SK-N-DZ (cell line): ENCODE measurements at regions not wholly inside any gene's neighbourhood (a gene's known extent, or its start where the extent isn't known, plus 50 kb on each side); places are given as distances from the start of the nearest gene placed in this dataset.
"Not testable (repeated sequence)": the region's sequence is repeated elsewhere in the genome, so short reads cannot be mapped to it uniquely, and the experiment has no call there.

Experiments
- DNase-seq: peaks from one replicate; pipeline ENCODE4 v3.0.0-alpha.2; 2015; ENCODE audit warnings: low spot score

DNA sequence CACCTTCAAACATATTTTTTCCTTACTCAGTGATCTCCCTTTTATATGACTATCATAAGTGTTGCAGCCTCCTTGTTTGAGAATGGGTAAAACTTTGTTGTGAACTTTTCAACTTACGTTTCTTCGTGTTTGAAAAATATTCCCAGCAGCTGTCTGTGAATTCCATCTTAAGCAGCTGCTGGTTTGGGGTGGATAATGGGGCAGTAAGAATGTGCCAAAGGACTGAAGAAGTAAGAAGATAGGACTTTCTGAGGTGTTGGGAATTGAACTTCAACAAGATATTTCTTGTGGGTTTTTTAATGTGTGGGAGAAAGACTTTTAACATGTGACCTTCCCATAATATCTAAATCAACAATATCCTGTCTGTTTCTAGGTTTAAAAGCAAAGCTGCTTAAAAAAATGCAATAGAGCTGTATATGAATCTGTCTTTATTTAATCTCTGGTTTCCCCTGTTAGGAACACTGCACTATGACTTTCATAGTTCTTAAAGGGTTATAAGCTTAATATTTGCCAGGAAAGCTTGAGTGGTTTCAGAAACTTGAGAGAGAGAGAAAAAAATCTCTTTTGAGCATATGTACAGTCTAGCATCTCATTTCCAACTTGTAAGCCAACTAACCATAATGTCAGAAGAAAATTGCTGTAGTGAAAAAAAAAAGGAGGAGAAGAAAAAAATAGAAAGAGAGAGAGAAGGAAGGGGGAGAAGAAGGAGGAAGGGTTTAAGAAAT lies 1659.2 kb upstream of the FLRT2 start:
- DNase-seq = no peak

DNA sequence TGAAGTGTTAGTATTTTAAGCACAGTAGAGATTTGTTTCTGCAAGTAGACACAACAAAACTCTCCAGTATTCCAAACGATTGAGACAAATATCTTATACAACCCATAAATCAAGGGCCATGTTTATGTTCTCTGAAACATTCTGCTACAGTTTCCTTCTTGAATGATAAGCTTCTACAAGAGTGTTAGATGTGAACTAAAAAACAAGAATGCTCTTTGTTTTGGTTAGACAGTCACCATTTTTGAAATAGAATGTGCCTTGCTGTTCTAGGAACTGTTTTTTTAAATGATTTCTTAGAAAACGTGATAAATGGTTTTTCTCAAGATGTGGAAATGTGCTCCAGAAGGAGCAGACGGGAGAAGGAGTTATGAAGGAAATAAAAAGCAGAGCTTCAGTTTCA lies 1656.3 kb upstream of the FLRT2 start:
- DNase-seq = no peak

DNA sequence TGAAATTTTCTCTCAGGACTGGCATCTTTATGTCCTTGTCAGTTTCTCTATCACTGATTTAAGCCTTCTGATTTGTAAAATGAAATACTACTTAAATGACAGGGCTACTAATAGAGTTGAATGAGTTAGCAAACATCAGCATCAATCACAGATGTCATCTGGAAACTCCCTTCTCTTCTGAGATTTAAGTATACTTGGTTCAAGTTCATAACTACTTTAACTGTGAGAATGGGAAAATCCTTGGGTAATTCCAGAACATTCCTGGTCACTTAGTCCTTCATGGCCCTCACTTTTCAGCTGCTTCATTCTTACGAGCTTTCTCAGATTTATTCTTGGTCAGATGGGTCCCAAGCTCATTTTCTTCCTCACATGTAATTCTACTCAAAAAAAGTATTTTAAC lies 1655.3 kb upstream of the FLRT2 start:
- no peak for DNase-seq

DNA sequence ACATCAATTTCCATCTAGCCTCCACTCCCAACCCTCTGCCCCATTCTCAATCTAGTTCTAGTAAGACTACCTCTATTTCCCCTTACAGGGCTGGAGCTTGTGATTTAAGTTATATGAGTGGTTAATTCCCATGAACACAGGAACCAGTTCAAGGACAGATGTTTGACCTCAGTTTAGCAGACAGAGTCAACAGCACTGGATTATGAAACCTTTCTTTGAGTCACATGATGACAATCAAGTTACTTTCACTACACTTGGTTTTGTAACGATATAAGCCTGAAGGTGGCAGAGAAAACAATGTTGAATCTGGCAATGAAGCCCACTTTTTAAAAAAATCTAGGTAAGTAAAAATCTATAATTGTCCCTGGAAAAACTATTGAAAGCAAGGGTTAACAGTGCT lies 1646.2 kb upstream of the FLRT2 start:
- no peak for DNase-seq

DNA sequence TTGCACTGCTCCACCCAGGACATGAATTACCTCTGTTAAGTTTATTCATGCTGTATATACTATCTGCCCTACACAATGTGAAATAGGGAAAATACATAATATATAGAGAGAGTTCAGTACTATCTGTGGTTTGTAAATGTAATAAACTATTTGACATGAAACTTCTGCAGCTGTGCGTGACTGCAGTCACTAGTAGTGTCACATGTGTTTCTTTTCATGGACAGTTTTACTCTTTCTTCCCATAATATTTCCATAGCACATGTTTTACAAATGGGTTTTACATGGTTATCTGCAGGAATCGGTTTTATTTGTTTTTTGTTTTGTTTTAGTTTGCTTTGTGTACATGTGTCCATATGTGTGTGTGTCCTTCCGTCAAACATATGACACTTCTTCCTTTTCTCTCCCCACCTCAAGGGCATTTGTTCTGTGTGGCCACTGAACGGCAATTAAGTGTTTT lies 1644.1 kb upstream of the FLRT2 start:
- no peak for DNase-seq

DNA sequence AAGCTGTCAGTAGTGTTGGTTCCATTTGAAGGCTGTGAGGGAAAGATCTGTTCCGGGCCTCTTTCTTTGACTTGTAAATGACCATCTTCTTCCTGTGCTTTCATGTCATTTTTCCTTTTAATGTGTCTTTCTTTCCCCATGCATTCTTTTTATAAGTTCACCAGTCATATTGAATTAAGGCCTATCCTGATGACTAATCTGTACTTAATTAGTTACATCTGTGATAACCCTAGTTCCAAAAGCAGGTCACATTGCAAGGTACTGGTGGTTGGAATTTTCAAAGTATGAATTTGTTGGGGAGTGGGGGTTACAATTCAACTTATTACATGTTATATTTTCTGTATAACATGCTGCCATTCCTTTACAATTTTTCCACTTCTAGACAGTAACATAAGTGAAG lies 1642.1 kb upstream of the FLRT2 start:
- no peak for DNase-seq

DNA sequence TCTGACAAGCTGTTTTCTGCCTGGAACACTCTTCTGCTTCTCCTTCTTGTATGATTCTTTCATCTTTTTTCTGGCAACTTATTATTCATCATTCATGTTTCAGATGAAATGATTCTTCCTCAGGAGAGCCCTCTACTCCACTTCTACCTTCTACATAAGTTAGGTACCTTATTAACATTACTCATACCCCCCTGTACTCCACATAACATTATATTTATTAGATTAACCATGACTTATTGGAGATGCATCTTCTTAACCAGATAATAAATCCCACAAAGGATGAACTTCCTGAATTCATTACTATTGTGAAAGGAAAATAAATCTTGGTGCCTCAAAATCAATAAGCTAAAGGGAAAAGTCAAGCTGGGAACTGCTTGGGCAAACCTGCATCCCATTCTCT lies 1636.5 kb upstream of the FLRT2 start:
- DNase-seq = no peak

DNA sequence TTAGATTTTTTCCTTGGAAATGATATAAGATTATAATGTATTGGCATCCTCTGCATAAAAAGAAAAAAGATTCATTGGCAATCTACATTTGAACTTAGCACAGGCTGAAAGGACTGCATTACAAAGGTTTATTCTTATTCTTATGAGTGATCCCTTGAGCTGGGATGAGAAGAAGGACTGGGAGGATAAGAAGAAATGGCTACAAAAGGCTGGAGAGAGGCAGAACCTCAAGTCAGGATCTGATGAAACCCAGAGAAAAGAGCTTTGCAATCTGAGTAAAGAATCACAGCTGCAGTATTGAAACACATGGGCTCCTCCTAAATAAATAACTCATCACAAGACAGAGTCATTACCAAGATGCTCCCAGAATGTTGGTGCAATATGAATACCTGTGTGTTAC lies 1635.4 kb upstream of the FLRT2 start:
- peak; percentile 39 for DNase-seq

DNA sequence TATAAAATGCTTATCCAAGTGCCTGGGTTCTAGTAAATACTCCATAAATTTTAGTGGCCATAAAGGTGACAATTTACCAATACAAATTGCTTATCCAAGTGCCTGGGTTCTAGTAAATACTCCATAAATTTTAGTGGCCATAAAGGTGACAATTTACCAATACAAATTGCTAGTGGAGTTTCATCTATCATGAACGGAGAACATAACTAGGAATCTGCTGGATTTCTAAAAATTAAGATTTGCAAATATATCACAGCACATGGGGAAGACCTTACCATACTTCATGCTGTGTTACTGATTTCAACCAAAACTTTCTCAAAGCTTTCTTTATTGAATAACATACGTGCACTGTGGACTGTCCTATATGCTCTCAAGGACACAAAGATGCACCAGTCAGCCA lies 1631.4 kb upstream of the FLRT2 start:
- DNase-seq = not testable (repeated sequence)

DNA sequence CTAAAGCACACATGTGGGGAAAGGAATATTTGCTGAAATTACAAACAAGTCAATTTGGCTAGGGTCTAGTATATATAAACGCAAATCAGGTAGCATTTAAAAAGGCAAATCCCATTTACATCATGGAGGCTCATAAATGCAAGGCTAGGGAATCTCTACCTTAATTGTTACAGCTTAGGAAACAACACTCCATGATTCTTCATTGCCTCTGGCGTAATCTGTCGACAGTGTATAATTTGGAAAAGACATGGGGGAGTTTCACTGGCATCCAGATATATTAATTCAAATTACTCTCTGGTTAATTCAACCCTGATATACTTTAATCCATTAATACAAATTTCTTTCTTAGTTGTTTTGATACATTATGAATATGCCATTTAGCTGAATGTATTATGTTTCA lies 1630.2 kb upstream of the FLRT2 start:
- no peak for DNase-seq

DNA sequence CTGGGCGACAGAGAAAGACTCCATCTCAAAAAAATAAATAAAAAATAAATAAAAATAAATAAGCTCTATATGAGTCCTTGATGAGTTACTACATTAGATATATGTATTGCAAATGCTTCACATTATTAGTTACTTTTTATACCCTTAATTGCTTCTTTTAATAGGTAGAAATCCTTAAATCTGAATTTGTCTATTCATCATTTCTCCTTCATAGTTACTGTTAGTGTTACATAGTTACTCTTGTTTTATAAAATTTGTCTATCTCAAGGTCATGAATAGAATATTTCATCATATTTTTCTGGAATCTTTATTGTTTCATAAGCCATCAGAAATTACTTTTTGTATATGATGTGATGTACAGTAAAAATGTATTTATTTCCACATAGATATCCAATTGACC lies 1624.8 kb upstream of the FLRT2 start:
- no peak for DNase-seq

DNA sequence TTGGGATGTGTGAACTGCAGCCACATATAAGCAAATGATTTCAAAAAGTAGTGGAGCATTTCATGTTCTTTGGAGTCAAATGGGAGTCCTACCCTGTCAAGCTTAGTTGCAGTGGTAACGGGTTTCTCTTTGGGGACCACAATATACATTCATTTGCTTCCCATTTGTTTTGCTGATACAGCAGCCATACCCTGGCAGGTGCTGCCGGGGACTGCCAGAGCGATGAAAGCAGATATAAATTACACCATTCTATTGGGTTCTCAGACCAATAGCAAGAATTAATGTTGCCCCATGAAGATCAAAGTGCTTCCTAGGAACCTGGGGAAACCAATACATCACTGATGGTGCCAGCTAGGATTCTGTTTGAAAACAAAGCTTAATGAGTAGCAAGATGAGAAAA lies 1621.5 kb upstream of the FLRT2 start:
- DNase-seq = no peak

DNA sequence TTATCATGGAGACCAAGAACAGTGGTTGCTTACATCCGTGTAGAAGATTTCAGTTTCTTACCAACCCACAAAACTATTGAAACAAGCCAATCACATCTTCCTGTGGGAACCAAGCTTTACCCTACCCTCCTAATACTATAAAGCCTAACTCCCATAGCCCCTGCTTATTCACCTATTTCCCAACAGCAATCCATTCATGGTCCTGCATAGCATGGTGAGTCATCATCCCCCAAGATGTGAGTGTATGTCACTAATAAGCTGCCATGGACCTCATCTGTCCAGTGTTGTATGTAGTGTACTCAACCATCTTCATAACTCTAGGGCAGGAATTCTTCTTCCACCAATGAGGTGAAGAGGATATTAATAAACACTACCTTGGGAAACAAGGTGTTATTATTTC lies 1620.4 kb upstream of the FLRT2 start:
- DNase-seq = no peak

DNA sequence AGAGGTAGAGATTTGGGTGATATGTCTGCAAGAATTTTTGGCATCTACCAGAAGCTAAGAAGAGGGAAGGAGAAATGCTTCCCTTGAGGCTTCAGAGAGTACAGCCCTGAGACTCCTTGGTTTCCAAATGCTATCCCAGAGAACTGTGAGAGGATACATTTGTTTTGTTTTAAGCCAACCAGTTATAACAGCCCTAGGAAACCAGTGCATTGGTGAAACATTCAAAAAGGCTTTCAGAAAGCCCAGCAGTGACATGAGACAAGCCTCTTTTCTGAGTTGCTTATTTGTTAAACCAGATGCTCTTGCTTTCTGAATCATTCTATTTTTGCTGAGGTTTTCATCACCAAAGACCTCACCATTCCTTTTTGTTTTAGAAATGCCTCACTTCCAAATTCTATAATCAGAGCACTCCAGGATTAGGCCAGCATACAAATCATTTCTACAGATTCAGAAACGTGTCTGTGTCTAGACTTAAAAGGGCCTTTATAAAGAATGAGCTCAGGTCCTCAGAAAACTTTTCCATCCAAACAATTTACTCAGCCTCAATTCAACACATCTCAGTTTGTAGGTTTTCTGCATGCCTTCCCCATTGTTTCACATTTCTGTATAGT lies 1617.8 kb upstream of the FLRT2 start:
- DNase-seq = no peak

DNA sequence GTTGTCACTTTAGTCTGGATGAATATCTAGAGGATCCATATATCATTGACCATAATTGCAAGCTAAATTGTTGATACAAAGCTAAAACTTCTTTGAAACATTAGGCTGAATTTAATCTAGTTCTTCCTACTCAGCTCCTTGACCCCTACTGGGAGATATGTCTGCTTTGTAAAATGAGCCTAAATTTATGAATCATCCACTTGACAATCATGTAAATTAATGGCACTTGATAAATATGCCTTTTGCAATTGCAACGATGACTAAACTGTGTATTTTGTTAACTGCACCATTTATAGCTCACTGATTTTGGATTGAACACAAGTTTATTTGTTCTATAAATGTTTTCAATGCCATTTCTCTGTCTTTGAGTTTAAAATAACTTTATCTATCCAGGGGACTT lies 1616.5 kb upstream of the FLRT2 start:
- no peak for DNase-seq

DNA sequence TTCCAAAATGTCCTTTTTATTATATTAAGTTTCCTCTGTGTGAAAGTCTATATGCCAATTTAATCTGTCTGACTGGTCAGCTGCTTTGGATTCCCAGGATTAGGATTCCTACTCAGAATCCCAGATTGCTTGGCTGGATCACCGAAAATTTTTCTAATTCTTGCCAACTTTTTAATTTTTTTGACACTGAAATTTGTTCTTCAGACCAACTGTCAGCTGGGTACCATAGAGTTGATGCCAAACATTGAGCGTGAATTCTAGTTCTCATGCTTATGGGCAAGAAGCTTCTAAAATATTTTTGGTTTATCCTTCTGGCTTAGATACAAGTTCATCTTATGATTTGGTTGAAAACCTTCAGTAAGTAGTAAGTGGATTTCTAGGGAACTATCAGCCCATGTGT lies 1611.4 kb upstream of the FLRT2 start:
- DNase-seq = no peak

DNA sequence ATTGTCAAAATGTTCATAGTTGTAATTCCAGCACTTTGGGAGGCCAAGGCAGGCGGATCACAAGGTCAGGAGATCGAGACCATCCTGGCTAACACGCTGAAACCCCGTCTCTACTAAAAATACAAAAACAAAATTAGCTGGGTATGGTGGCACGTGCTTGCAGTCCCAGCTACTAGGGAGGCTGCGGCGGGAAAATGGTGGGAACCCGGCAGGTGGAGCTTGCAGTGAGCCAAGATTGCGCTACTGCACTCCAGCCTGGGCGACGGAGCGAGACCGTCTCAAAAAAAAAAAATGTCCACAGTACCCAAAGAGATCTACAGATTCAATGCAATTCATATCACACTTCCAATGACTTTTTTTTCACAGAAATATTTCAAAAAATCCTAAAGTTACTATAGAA lies 1610.3 kb upstream of the FLRT2 start:
- DNase-seq = not testable (repeated sequence)

DNA sequence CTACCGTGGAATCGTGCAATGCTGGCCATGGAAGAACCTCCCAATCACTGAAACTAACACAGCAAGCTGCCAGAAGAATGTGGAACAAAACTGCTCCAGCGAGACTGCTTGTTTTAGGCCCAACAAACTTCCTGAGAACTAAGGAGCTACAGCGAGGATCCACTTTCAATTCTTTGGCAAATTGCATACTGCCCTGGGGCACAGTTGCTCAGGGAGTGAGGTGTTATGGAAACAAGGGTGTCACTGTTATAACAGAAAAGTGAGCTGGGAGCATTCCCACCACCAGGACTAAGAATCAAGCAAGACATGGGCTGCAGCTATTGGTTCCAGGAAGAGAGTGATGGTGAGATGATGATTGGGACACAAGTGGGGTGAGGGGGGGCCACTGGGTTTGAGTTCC lies 1606.1 kb upstream of the FLRT2 start:
- DNase-seq = no peak

DNA sequence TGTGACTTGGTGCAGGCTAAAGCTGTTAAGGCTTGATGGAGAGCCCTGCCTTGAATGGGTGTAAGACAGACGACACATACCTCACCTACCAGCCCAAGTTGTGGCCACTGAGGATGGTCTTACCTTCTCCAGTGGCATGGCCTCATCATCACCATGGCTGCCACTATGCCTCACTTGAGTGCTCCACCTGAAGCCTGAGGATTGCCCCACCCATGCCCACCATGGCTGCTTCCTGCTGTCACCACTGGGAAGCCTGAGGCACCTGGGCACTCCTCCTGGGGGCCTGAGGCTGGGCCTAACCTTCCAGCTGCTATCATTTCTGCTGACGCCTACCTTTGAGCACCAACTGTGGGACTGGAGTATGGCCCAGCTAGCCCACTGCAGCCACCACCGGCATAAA lies 1605.7 kb upstream of the FLRT2 start:
- DNase-seq = no peak

DNA sequence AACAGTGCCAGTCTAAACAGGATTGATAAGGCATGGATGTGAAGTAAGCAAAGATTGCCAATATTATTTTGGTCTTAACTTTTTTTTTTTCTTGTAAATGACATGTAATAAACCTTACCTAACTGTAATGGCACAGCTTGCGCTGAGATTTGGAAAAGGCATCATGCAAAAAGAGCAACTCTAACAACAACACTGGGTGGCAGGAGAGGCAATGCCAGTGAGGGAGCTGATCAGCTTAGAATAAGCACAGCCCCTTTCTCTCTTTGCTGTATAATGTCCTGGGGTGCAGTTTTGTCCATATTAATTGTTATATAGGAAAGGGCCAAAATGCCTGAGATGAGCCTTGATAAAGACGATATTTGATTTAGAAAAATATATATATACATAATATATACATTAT lies 1589.7 kb upstream of the FLRT2 start:
- DNase-seq = peak; percentile 3

DNA sequence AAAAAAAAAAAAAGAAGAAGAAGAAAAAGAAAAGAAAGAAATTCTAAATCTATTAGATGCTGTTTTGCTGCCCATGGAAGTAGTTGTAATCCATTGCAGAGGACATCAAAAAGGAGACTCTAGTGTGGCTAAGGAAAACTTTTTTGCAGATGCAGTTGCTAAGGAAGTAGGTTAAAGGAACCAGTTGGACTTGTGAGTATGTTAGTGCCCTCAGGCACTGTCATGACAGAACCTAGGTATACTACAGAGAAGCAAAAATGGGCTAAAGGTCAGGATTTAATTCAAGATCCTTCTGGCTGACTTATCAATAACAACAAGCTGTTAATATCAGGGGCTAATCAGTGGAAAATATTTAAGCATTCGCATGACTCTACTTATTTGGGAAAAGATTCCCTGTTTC lies 1571.6 kb upstream of the FLRT2 start:
- no peak for DNase-seq

DNA sequence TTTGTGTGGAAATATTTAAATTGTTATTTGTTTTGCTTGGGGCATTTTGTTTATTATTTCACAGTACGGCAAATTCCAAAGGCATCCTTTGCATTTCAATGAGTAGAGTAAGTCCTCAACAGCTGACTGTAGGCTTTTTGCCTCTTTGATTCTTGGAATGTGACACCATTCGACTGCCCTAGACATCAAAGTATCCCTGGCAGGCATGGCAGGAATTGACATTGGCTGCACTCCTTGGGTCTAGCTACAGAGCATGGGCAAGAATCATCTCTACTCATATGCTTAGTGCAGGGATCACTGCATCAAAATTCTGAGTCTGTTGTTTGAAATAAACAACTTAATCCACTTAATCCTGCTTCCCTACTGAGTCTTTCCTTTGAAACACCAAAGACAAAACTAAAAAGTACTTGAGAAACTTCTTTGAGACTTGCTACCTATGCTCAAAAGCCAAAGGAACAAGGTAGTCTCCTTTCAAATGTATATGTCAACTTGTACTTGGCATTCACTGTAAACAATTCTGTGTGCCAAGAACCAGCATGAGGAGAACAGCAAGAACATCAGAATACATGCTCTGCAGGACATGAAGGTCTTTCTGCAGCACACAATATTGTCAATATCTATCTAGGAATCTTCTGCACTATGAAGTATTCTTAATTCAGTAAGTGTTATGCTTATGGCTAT lies 1569.0 kb upstream of the FLRT2 start:
- no peak for DNase-seq

DNA sequence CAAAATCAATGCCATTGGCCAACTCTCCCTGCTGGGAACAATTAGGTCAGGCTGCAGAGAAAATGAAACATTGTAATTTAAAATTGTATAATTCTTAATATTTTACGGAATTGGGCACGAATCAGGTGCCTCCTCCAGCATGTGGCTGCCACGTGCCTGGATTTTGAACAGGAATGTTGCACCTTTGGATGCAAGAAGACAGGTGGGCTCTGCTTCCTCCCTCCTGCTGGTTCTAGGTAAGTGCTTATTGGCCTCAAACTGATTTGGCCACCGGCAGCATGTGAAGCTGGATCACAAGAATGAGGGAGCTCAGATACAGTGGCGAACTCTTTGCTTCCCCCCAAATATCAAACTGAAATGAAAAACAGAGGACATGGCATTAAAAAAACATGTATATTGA lies 1559.9 kb upstream of the FLRT2 start:
- DNase-seq = no peak
